HG02938 (cell line): ENCODE measurements at regions not wholly inside any gene's neighbourhood (a gene's known extent, or its start where the extent isn't known, plus 50 kb on each side); places are given as distances from the start of the nearest gene placed in this dataset.
A peak's percentile ranks its signal among the peaks of the same experiment; 100 is the strongest.

Experiments
- ATAC-seq: cut with Tn5 transposase; IDR thresholded peaks from one replicate; pipeline ENCODE4 v1.9.1; 2021; ENCODE audit warnings: mild to moderate bottlenecking, moderate library complexity; ENCODE audit not compliant: unreplicated experiment

GRCh38 chr6:14856177-14856576, 389.7 kb upstream of the JARID2 start:
- no peak for ATAC-seq

DNA sequence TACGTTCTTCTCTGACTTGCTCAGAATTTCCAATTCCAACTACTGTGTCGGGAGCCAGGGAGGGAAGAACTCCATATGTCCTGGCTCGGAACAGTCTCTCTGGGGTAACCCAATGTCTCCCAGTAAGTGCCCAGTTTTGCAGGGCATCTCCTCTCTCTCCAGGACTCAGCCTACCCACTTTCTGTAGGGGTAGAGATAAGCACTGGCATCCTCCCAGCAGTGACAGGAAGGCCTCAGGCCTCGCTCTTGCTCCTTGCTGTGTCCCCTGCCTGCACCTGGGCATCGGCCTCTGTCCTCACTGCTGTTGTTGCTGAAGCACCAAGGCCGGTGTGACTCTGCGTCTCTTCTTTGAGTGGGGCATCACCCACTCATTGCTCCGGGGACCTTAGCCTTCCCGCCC, 388.9 kb upstream of the JARID2 start:
- no peak for ATAC-seq

DNA sequence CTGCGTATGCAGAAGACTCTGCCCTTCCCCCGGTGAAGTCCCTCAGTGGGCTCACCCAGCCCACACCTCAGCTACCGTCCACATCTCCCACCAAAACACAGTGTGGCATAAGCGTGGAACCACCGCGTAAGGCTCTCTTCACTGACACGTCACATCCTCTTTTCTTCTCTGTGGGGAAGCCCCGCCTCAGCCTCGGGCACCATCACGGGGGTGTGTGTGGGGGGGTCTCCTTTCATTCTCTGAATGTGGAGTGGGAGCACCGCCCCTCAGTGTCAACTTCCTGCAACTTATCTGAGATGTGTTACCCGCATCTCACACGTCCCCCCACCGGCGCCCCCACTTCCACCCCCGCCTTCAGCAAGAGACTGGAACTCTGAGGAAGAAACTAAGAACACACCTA, 388.4 kb upstream of the JARID2 start:
- ATAC-seq, result no peak

DNA sequence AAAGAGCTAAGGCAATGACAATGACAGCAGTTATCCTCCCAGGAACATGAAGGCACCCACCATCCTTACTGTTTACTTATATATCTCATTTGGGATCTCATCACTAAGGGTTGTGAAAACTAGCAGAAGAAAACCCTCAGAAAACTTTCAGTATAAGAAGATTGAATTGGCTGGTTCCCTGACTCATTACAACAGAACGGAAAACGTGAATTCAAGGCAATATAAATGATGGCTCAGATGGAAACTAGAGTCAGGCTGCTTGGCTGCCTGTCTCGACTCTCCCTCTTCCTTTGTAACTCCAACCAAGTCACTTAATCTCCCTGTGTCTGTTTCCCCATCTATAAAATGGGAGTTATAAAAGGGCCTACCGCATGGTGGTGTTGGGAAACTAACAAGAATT, 387.1 kb upstream of the JARID2 start:
- ATAC-seq, result no peak

GRCh38 chr6:14860774-14861173, 385.1 kb upstream of the JARID2 start:
- no peak for ATAC-seq

- no peak for ATAC-seq
Measured at GRCh38 chr6:14861491-14861943, 384.4 kb upstream of the JARID2 start.

GRCh38 chr6:14862845-14863244, 383.0 kb upstream of the JARID2 start:
- ATAC-seq, result no peak

DNA sequence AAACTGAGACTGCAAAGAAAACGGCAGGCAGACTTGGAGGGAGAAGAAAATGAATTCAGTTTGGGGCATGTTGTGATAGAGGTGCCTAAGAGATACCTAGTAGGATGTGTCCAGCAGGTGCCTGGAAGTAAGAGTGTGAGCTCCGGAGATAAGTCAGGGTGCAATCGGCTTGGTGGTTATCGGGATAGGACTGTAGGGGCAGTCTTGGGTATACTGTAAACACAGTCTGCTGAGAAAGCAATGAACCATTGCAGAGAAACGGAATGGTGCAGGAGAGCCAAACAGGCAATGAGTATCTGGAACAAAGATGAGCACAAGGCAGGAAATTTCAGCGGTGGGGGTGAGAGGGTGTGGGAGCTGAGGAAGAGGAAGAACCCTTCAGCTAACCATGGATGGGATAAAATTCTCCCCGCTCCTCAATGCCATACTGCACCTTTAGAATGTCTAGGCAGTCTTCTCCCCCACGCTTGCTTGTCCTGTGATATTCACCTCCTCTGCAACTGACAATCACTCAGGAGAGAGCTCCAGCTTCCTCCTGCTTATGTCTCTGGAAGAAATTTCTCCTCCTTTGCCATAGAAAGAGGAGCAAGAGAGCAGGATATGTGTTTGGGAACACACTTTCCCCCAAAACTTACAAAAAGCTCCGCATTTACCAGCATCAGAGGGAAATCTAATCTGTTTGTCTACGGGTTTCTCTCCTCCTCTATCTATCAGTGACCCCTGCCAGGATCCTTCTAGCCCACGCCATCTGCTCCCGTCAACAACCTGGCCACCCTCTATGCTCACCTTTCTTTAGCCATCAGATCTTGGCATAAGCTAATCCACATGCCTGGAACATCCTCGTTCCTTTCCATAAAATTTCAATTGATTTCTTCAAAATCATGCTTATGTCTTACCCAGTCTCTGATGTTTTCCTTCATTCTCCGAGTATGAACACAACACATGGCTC, 381.7 kb upstream of the JARID2 start:
- no peak for ATAC-seq

GRCh38 chr6:14865531-14866100, 380.3 kb upstream of the JARID2 start:
- ATAC-seq, result no peak

DNA sequence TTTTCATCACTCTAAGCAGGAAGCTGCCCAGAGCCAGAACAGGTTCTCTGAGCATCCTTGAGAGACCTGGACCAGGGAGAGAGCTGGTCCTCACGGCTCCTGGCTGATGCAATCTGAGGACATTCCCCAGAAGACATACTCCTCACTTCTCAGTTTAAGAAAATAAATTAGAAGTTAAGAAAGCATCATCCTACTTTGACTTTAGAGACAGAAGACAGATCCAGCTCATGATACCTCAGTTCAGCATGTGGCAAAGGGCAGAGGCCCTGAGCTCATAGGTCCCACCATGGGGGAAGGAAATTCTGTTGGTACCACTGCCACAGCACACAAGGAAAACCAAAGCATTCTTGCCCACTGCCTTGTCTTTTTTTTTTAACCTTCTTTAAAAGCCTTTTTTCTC, 378.1 kb upstream of the JARID2 start:
- ATAC-seq, result no peak

- ATAC-seq, result no peak
Measured at GRCh38 chr6:14871221-14871620, 374.6 kb upstream of the JARID2 start.

GRCh38 chr6:14873101-14873500, 372.8 kb upstream of the JARID2 start:
- ATAC-seq, result no peak

DNA sequence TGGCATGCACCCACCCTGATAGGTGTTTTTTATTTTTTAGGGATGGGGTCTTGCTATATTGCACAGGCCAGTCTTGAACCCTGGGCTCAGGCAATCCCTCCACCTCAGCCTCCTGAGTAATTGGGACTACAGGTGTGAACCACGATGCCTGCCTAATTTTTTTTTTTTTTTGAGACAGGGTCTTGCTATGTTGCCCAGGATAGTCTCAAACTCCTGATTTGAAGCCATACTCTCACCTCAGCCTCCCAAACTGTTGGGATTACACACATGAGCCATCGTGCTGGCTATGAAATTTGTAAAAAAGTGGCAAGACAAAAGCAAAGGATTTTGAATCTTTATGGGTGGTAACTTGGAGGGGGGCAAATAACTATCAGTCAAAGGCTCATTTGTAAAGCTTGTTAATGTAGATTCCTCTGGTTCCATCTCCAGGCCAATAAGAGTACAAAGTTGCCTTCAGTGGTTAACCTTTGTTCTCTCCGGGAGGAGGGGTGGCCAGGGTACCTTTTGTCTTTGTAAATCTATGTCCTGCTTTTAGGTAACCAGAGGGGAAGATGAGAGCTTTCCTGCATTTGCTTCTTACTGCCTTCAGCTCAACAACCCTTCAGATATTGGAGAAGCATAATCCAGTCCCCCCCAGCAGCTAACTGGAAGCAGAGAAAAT, 372.0 kb upstream of the JARID2 start:
- ATAC-seq, result no peak

- no peak for ATAC-seq
Measured at GRCh38 chr6:14874975-14875480, 370.8 kb upstream of the JARID2 start.

- ATAC-seq, result peak; percentile 64
Measured at GRCh38 chr6:14875481-14876063, 370.3 kb upstream of the JARID2 start.

DNA sequence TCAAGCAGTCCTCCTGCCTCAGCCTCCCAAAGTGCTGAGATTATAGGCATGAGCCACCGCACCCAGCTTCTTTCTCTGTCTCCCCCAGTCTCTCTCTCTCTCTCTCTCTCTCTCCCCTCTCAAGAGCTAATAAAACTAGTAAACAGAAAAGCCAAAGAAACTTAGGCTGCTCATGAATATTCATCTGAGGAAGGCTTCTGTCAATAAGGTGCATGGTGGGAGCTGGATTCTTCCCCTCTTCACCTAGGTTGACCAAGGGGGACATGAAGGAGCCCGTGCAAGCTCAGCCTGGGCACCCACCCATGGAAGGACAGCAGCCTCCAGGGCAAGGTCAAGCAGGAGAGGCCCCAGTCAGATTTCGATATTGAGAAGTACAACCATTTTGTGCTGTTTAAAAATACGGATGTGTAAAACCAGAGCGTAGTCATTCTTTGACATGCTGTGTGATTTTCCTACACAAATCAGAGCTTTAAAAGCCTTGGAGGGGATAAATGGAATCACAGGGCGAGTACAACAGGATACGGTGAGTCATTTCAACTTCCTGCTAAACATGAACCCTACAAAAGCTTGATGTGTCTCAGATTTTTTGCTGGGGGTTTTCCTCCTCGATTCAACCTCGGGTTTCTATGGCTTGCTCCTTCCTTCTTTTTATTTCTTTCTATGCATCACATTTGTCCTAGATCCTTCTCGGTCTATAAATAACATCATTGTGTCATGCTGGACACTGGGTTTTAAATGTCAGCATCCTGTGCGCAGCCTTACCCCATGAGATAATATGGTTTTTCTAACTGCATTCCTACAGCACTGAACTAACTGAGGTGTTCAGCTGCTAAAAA, 368.9 kb upstream of the JARID2 start:
- peak; percentile 47 for ATAC-seq

- ATAC-seq, result no peak
Measured at GRCh38 chr6:14877758-14878157, 368.1 kb upstream of the JARID2 start.

DNA sequence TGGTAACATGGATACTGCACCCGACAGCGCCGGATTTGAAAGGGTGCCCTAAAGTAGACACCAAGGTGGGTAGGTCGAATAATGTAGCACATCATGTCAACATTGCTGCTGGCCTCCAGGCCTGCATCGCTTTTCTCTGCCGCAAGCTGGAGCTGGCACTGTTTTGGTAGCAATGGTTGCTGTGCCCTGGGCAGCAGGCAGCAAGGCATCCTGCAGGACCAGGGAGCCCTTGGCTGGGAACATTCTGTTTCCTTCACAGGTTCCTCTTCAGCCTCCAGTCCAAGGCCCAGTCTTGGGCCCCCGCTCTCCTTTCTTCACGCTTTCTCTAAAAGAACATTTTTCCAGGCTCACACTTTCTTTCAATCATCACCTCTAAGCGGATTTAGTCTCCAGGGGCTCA, 365.8 kb upstream of the JARID2 start:
- no peak for ATAC-seq

- no peak for ATAC-seq
Measured at GRCh38 chr6:14880677-14881076, 365.2 kb upstream of the JARID2 start.

GRCh38 chr6:14881398-14881797, 364.5 kb upstream of the JARID2 start:
- ATAC-seq, result no peak
